SU-DHL-6 (cell line): ENCODE measurements at regions not wholly inside any gene's neighbourhood (a gene's known extent, or its start where the extent isn't known, plus 50 kb on each side); places are given as distances from the start of the nearest gene placed in this dataset.

Source experiments
- H2AFZ ChIP-seq: fragments of 200-600 bp; sonication (generic); 2 replicates; pipeline ENCODE4 v1.6.1; 2014; ENCODE audit warnings: low read depth, mild to moderate bottlenecking, moderate library complexity, mixed read lengths, antibody characterized with exemption, low read length; ENCODE audit not compliant: severe bottlenecking
- H3F3A ChIP-seq: fragments of 200-600 bp; shearing (Covaris generic); 2 replicates; pipeline ENCODE4 v1.6.0; 2016; ENCODE audit warnings: antibody characterized with exemption, mild to moderate bottlenecking; ENCODE audit not compliant: insufficient read depth
- H3K27ac ChIP-seq: fragments of 200-600 bp; sonication (generic); 2 replicates; pipeline ENCODE4 v1.5.1; 2016; ENCODE audit warnings: low read depth, mild to moderate bottlenecking, low read length, moderate library complexity, mixed read lengths
- H3K27me3 ChIP-seq: fragments of 200-600 bp; sonication (generic), shearing (Covaris generic); 2 replicates; pipeline ENCODE4 v1.6.0; 2014; ENCODE audit warnings: mild to moderate bottlenecking, low read length
- H3K36me3 ChIP-seq: fragments of 200-600 bp; sonication (generic); 2 replicates; pipeline ENCODE4 v1.6.1; 2014; ENCODE audit warnings: mild to moderate bottlenecking, low read length, mixed read lengths
- H3K4me2 ChIP-seq: fragments of 300-600, 200-600 bp; shearing (Covaris generic), sonication (generic); 2 replicates; pipeline ENCODE4 v1.6.0; 2014; ENCODE audit warnings: low read length, low read depth, mild to moderate bottlenecking; ENCODE audit not compliant: poor library complexity, severe bottlenecking
- H3K4me3 ChIP-seq: fragments of 200-600 bp; sonication (generic); 2 replicates; pipeline ENCODE4 v1.5.1; 2014; ENCODE audit warnings: antibody characterized with exemption, low read length, mild to moderate bottlenecking, mixed read lengths; ENCODE audit not compliant: insufficient read depth, poor library complexity, severe bottlenecking
- H3K79me2 ChIP-seq: fragments of 200-600 bp; sonication (generic); 2 replicates; pipeline ENCODE4 v1.6.1; 2014; ENCODE audit warnings: mild to moderate bottlenecking, low read length, moderate library complexity; ENCODE audit not compliant: insufficient read depth
- H3K9ac ChIP-seq: fragments of 200-600 bp; sonication (generic); 2 replicates; pipeline ENCODE4 v1.7.0; 2014; ENCODE audit warnings: mild to moderate bottlenecking, low read length
- H3K9me2 ChIP-seq: fragments of 200-600 bp; sonication (generic); replicated peaks from 2 replicates; pipeline ENCODE4 v1.6.1; 2014; ENCODE audit warnings: low read length; ENCODE audit not compliant: insufficient read depth
- H3K9me3 ChIP-seq: fragments of 200-600 bp; sonication (generic); 2 replicates; pipeline ENCODE4 v1.6.1; 2014; ENCODE audit warnings: low read length, mixed read lengths; ENCODE audit not compliant: insufficient read depth
- H4K20me1 ChIP-seq: fragments of 200-600 bp; sonication (generic); 2 replicates; pipeline ENCODE4 v1.6.1; 2014; ENCODE audit warnings: low read depth, mild to moderate bottlenecking, antibody characterized with exemption, low read length, moderate library complexity, mixed read lengths
- CTCF ChIP-seq: fragments of 200-600 bp; sonication (generic); IDR thresholded peaks from one replicate; pipeline ENCODE4 v1.5.1; 2017; ENCODE audit warnings: antibody characterized with exemption, mild to moderate bottlenecking, low read length, moderate library complexity; ENCODE audit not compliant: insufficient read depth, poor library complexity, severe bottlenecking
- EZH2phosphoT487 ChIP-seq: fragments of 200-600 bp; sonication (generic), shearing (Covaris generic); conservative IDR thresholded peaks from 2 replicates; pipeline ENCODE4 v1.6.1; 2018; ENCODE audit warnings: mild to moderate bottlenecking, antibody characterized with exemption, low read length, moderate library complexity, mixed read lengths

- no peaks in the 10 kb centered on the region for H3K79me2 ChIP-seq
- no peak overlapping the region for H3K4me2 ChIP-seq
- no peaks in the 10 kb centered on the region for H3K36me3 ChIP-seq
- no peak overlapping the region for H3K27ac ChIP-seq
- no peak overlapping the region for H2AFZ ChIP-seq
- TF ChIP-seq CTCF, result no peak
- no peaks in the 10 kb centered on the region for H3K9me2 ChIP-seq
- no peaks in the 10 kb centered on the region for H3K27me3 ChIP-seq
- no peaks in the 10 kb centered on the region for H3K9me3 ChIP-seq
- H3K4me3 ChIP-seq, result no peak overlapping the region
- no peaks in the 10 kb centered on the region for H4K20me1 ChIP-seq
- no peaks in the 10 kb centered on the region for H3F3A ChIP-seq
- H3K9ac ChIP-seq, result no peak overlapping the region
Observed at GRCh38 chr6:120614723-120615122, 719.6 kb downstream of the TBC1D32 start.

DNA sequence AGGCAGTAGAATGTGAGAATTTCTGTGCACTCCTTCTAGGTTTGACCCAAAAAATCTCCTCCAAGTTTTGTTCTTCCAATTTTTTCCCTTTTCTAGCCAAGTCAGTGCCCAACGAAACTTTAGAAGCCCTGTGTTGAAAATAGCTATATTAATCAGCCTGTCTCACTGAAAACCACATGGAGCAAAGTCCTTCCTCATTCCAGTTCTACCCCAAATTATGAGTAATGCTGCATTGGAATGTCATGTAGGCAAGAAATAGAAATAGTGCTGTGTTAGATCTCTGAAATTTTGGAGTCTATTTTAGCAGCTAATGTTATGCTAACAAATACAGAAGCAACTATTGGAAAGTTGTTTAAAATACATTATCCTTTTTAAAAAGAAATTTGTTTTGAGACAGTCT is 725.5 kb downstream of the TBC1D32 start:
- no peak overlapping the region for H3K9ac ChIP-seq
- H3K79me2 ChIP-seq, result no peaks in the 10 kb centered on the region
- H3K4me2 ChIP-seq, result no peak overlapping the region
- H3K9me3 ChIP-seq, result no peaks in the 10 kb centered on the region
- no peaks in the 10 kb centered on the region for H3F3A ChIP-seq
- H3K4me3 ChIP-seq, result no peak overlapping the region
- H3K9me2 ChIP-seq, result no peaks in the 10 kb centered on the region
- no peaks in the 10 kb centered on the region for H3K27me3 ChIP-seq
- H3K36me3 ChIP-seq, result no peaks in the 10 kb centered on the region
- TF ChIP-seq EZH2phosphoT487 (no peak), CTCF (no peak)
- H4K20me1 ChIP-seq, result no peaks in the 10 kb centered on the region
- no peak overlapping the region for H2AFZ ChIP-seq
- no peak overlapping the region for H3K27ac ChIP-seq

- Histone ChIP-seq H3K4me2 (no peak overlapping the region), H3K4me3 (no peak overlapping the region), H3K9me3 (no peaks in the 10 kb centered on the region), H3K79me2 (no peaks in the 10 kb centered on the region), H3F3A (no peaks in the 10 kb centered on the region), H3K27me3 (no peaks in the 10 kb centered on the region), H4K20me1 (no peaks in the 10 kb centered on the region), H3K9ac (no peak overlapping the region), H3K9me2 (no peaks in the 10 kb centered on the region), H2AFZ (no peak overlapping the region), H3K36me3 (no peaks in the 10 kb centered on the region), H3K27ac (no peak overlapping the region)
- TF ChIP-seq CTCF (no peak), EZH2phosphoT487 (no peak)
Observed at GRCh38 chr6:120606743-120607142, 727.5 kb downstream of the TBC1D32 start.

GRCh38 chr6:120604510-120604909 is 729.8 kb downstream of the TBC1D32 start:
- Histone ChIP-seq H3K79me2 (no peaks in the 10 kb centered on the region), H3K4me3 (no peak overlapping the region), H3K9ac (no peak overlapping the region), H3K36me3 (no peaks in the 10 kb centered on the region), H4K20me1 (no peaks in the 10 kb centered on the region), H3K4me2 (no peak overlapping the region), H3K27ac (no peak overlapping the region), H3K9me2 (no peaks in the 10 kb centered on the region), H2AFZ (no peak overlapping the region), H3K9me3 (no peaks in the 10 kb centered on the region), H3F3A (no peaks in the 10 kb centered on the region), H3K27me3 (no peaks in the 10 kb centered on the region)
- TF ChIP-seq CTCF (no peak), EZH2phosphoT487 (no peak)
